ENCODE measurements at regions not wholly inside any gene's neighbourhood (a gene's known extent, or its start where the extent isn't known, plus 50 kb on each side); places are given as distances from the start of the nearest gene placed in this dataset.
"Not testable (repeated sequence)": the region's sequence is repeated elsewhere in the genome, so short reads cannot be mapped to it uniquely, and the experiment has no call there.

GRCh38 chr6:126662966-126663365, 323.1 kb downstream of the CENPW start:
- DNase-seq (ENCODE audit: low read depth) = no peak
- TF ChIP-seq, protein P1, sequence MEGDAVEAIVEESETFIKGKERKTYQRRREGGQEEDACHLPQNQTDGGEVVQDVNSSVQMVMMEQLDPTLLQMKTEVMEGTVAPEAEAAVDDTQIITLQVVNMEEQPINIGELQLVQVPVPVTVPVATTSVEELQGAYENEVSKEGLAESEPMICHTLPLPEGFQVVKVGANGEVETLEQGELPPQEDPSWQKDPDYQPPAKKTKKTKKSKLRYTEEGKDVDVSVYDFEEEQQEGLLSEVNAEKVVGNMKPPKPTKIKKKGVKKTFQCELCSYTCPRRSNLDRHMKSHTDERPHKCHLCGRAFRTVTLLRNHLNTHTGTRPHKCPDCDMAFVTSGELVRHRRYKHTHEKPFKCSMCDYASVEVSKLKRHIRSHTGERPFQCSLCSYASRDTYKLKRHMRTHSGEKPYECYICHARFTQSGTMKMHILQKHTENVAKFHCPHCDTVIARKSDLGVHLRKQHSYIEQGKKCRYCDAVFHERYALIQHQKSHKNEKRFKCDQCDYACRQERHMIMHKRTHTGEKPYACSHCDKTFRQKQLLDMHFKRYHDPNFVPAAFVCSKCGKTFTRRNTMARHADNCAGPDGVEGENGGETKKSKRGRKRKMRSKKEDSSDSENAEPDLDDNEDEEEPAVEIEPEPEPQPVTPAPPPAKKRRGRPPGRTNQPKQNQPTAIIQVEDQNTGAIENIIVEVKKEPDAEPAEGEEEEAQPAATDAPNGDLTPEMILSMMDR (IDR thresholded peaks at IDR 0.05; ENCODE audit: control insufficient read depth, insufficient read depth, low read depth, low read length, missing control alignments) = no peak
- no peak overlapping the region for H3K4me3 ChIP-seq (ENCODE audit: control insufficient read depth, low read depth, low read length)

GRCh38 chr6:126664271-126664670, 324.4 kb downstream of the CENPW start:
- TF ChIP-seq, protein P1 (IDR thresholded peaks at IDR 0.05; ENCODE audit: control insufficient read depth, insufficient read depth, low read depth, low read length, missing control alignments) = no peak
- DNase-seq (ENCODE audit: low read depth) = no peak
- no peak overlapping the region for H3K4me3 ChIP-seq (ENCODE audit: control insufficient read depth, low read depth, low read length)

DNA sequence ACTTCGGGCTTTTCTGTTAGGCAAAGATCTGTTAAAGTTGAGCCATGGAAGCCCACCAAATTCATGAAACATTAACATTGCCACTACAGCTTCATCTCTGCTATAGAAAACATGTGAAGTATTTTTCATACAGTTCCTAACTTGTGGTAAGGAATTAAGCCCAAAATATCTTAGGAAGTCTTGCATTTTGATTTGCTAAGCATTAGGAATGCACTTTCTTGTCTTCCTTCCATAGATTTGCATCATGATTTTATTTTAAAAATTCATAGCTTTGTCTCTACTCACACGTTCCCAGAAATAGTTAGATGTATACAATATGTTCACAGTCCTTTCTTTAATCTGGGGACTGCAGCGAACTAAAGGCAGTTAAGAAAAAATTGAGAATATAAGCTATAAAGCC, 325.6 kb downstream of the CENPW start:
- DNase-seq (ENCODE audit: low read depth) = no peak
- H3K4me3 ChIP-seq (ENCODE audit: control insufficient read depth, low read depth, low read length) = no peak overlapping the region
- TF ChIP-seq, protein P1 (IDR thresholded peaks at IDR 0.05; ENCODE audit: control insufficient read depth, insufficient read depth, low read depth, low read length, missing control alignments) = no peak

DNA sequence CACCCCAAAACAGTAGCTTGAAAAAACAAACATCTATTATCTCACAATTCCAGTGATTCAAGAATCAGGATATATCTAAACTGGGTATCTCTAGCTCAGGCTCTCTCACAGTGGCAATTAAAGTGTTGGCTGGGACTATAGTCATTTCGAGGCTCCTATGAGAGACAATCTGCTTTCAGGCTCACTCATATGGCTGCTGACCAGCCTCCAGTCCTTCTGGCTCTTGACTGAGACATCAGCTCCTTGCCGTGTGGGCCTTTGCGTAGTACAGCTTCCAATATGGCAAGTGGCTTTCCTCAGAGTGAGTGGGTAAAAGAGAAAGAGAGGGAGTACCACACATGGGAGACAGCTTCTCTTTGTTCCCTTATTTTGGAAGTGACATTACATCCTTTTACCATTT, 327.2 kb downstream of the CENPW start:
- no peak overlapping the region for H3K4me3 ChIP-seq (ENCODE audit: control insufficient read depth, low read depth, low read length)
- no peak for DNase-seq (ENCODE audit: low read depth)
- TF ChIP-seq, protein P1 (IDR thresholded peaks at IDR 0.05; ENCODE audit: control insufficient read depth, insufficient read depth, low read depth, low read length, missing control alignments) = no peak

DNA sequence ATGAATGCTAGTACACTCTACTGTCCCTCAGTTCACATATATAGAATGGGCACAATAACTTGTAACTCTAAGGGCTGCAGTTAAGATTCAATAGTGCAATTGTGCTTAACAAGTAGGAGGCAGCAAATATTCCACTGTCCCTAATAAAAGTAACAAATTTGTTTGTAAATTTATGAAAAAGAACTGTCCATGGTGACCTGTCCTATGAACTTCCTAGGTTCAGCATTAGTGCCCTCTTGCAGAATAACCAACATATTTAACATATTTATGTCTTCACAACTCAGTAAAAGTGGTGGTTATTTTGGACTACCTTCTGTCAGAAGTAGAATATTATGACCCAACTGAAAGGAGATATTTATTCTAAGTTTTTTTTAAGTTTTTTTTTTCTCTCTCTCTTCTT, 327.8 kb downstream of the CENPW start:
- TF ChIP-seq, protein P1 (IDR thresholded peaks at IDR 0.05; ENCODE audit: control insufficient read depth, insufficient read depth, low read depth, low read length, missing control alignments) = no peak
- H3K4me3 ChIP-seq (ENCODE audit: control insufficient read depth, low read depth, low read length) = no peak overlapping the region
- DNase-seq (ENCODE audit: low read depth) = no peak

DNA sequence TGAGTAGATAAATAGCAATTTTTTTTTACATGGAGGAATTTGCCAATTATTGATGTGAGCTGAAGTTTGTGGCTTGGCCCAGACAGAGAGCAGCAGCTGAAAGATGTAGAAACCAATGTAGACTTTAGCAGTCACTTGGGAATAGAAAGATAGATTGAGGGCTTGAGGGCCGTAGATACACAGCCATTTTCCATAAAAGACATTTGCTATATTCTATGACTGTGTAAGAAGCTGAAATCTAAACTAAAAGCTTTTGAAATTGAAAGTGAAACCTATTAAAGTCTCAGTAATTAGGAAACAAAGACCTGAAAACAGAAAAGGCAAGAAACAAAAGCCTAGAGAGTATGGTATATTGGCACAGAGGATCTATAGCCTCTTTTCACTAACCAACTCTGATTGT, 332.7 kb downstream of the CENPW start:
- TF ChIP-seq, protein P1 (IDR thresholded peaks at IDR 0.05; ENCODE audit: control insufficient read depth, insufficient read depth, low read depth, low read length, missing control alignments) = no peak
- H3K4me3 ChIP-seq (ENCODE audit: control insufficient read depth, low read depth, low read length) = no peak overlapping the region
- no peak for DNase-seq (ENCODE audit: low read depth)

DNA sequence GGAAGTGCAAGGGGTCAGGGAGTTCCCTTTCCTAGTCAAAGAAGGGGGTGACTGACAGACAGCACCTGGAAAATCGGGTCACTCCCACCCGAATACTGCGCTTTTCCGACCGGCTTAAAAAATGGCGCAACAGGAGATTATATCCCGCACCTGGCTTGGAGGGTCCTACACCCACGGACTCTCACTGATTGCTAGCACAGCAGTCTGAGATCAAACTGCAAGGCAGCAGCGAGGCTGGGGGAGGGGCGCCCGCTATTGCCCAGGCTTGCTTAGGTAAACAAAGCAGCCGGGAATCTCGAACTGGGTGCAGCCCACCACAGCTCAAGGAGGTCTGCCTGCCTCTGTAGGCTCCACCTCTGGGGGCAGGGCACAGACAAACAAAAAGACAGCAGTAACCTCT, 333.8 kb downstream of the CENPW start:
- DNase-seq (ENCODE audit: low read depth) = not testable (repeated sequence)

More for the DNA sequence above, 333.8 kb downstream of the CENPW start:
- not testable (repeated sequence) for H3K4me3 ChIP-seq (ENCODE audit: control insufficient read depth, low read depth, low read length)

All from AG09309 (cell line).